Heart left ventricle (tissue), 13 donors: ENCODE measurements at regions not wholly inside any gene's neighbourhood (a gene's known extent, or its start where the extent isn't known, plus 50 kb on each side); places are given as distances from the start of the nearest gene placed in this dataset.

Source experiments
- CTCF ChIP-seq, 12 donors: fragments of 200-600 bp; sonication (generic) in 4 of 12; IDR thresholded peaks; one replicate each; pipeline versions ENCODE4 v1.5.0 to v1.8.0; 2018 to 2022; ENCODE audit warnings: antibody characterized with exemption in 12 of 12, mild to moderate bottlenecking in 5 of 12
- POLR2A ChIP-seq, 2 donors: fragments of 450-650 bp; IDR thresholded peaks; one replicate each; pipeline ENCODE4 v1.6.1; 2017; ENCODE audit warnings: antibody characterized with exemption in 2 of 2, mild to moderate bottlenecking in 2 of 2, moderate library complexity in 2 of 2
- donor health status: ischemic (EF 13 %, LVEDD 7.1; RV severe dilation, severe dysfunction).
- donor health status: DM: no; HTN: yes; CAD: no.
- donor health status: DM: no; HTN: no; CAD: no.
- donor health status: ischemic (EF 25% LVEDD 6.9; RV normal size, moderate dysfunction).
- donor health status: ischemic (EF 25% LVEDD 5.7; RV mildly dilated, moderate dysfunction).
- donor health status: ischemic (EF 35%, LVEDD 5.7; RV mildly dilated, moderate dysfunction).
- donor health status: nonischemic (EF 11% LVEDD 7.7; RV severe dilation, severe dysfunction).
- donor health status: DM: yes; HTN: yes; CAD: no.
- donor health status: PGD.
- donor health status: ischemic (EF 29% LVEDD 5.4; RV normal size, mild dysfunction).
- donor health status: nonischemic (EF 23%, LVEDD 6.1; RV moderate dilation, normal function).

- TF ChIP-seq CTCF (IDR thresholded peaks at IDR 0.05) = no peak
- no peak for TF ChIP-seq POLR2A (IDR thresholded peaks at IDR 0.05)
These were observed 688.9 kb upstream of the KIF2B start for GRCh38 chr17:53133876-53134275.
